Dermis microvascular lymphatic vessel endothelial cell (primary cell): ENCODE measurements at regions not wholly inside any gene's neighbourhood (a gene's known extent, or its start where the extent isn't known, plus 50 kb on each side); places are given as distances from the start of the nearest gene placed in this dataset.

ENCODE experiments used
- DNase-seq, 2 donors: peaks; one replicate each; pipeline versions ENCODE4 v3.0.0 to v3.0.0-alpha.2; 2010; ENCODE audit warnings: low read depth in 2 of 2

DNA sequence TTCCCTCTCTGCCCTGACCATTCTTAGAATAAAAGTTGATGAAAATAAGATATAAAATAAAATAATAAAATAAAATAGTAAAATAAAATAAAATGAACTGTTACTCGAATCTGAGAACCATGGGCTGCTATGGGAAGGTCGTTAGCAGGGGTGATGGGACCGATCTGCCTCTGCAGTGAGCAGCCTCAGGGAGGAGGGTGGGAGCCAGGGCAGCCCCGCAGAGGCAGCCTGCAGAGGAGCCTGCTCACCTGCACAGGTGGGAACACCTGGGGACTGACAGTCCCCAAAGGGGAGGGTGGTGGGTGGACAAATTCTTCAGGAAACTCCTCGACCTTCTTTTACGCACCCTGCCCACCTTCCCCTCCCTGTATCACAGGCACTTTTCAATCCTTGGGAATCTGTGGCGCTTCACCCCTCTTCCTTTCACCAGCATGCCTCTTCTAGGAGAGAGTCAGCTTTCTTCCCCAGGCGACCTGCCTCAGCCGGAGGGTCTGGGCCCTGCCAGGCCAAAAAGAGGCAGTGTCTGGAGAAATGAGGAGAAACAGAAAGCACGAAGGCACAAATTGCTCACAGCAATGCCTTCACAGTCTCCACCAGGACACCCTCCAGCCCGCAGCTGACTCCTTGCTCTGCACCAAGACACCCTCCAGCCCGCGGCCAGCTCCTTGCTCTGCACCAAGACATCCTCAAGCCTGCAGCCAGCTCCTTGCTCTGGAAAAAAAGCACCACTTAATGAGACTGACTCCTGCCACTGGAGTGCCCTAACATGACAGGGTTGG lies 368.4 kb upstream of the SHH start:
- DNase-seq, result no peak

GRCh38 chr7:156179872-156180390 lies 367.7 kb upstream of the SHH start:
- DNase-seq, result no peak

DNA sequence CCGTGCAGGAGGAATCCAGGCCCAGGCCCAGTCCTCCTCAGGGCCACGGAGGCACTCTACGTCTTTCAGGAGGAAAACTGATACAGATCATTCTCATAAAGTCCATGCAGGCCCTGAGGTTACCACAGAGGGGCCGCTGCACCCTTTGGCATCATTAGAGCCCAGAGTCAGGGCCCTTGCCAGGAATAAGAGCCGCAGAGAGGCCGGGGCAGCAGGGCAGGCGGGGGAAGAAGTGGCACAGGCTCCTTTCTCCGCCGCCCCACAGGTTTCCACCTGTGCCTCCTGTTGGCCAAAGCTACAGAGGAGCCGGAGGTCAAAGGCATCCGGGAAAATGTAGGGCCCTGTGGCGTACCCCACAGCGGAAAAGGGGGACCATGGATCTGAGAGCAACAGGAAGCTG lies 366.6 kb upstream of the SHH start:
- no peak for DNase-seq

DNA sequence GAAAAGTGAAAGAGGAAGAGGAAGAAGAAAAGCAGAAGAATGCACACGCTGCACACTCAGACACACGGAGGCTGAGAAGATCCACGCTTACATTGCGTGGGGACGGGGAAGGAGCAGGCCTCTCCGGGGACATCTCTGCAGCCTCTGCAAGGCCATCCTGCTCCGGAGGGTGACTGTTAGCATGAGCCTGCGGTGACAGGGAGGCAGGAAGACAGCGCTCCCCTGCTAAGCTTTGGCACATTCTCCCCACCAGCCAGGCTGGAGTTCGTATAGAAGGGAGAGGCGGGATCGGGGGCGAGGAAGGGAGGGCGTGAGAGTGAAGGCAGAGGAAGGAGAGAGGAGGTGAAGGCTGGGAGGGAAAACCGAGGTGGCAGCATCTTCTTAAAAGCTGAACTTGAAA lies 366.0 kb upstream of the SHH start:
- no peak for DNase-seq

DNA sequence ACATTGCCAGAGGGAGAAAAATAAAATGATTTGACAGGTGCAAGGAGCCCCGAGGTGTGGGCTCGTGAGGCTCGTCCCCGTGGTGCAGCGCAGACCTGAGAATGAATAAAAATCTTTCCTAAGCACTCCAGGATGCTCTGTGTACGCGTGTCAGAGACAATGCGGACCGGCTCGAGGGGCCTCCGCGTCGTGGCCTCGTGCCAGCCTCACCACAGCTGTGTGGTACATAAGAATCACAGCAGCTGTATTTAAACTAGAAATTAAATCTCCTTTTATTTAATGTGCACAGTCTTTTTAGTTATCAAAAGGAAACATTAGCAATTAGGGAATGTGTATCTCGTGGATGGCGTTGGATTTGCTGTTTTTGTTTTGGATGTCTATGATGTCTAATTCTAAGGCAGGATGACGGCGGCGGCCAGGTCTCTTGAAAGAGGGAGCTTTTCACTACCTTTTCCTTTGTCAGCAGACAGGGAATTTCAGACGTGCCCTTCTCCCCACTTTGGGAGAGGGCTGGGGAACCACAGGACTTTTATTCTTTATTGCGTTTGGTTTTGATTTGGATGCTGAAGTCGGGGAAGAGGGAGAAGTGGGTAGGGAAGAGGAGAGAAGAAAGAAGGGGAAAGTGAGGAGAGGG lies 365.3 kb upstream of the SHH start:
- DNase-seq, result no peak

GRCh38 chr7:156176039-156176438 lies 363.8 kb upstream of the SHH start:
- no peak for DNase-seq

DNA sequence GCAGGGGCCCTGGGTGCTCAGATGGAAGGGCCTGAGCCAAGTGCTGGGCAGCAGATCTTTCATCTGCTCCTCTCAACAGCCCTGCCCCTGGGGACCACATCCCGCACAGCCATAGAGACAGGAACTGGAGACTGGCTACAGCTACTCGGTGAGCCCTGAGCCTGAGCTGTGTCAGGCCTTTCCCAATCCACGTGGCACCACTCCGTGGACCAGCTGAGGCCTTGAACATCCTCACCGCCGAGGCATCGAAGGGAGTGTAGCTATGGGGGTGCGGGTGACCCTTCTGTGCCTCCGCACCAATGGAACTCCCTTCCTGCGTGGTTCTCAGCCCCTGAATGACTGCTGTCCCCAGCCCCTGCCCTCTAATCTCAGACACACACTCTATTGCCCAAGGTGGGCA lies 362.7 kb upstream of the SHH start:
- no peak for DNase-seq

DNA sequence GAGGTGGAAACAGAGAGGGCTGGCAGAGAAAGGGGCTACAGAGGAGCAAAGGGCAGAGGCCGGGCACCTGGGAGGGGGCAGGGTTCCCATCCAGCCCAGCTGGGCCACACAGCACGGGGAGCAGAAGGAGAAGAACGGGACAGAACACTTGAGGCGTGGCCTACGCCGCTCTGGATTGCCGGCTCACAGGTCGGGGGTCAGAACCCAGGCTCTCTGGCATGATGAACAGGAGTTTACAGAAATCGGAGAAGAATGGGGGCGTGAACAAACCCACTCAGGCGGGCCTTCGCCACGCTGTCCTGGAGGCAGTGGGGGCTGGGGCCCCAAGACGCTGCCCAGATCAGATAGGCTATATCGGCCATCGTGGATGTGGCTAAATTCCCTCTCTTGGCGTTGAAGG lies 362.2 kb upstream of the SHH start:
- DNase-seq, result no peak

DNA sequence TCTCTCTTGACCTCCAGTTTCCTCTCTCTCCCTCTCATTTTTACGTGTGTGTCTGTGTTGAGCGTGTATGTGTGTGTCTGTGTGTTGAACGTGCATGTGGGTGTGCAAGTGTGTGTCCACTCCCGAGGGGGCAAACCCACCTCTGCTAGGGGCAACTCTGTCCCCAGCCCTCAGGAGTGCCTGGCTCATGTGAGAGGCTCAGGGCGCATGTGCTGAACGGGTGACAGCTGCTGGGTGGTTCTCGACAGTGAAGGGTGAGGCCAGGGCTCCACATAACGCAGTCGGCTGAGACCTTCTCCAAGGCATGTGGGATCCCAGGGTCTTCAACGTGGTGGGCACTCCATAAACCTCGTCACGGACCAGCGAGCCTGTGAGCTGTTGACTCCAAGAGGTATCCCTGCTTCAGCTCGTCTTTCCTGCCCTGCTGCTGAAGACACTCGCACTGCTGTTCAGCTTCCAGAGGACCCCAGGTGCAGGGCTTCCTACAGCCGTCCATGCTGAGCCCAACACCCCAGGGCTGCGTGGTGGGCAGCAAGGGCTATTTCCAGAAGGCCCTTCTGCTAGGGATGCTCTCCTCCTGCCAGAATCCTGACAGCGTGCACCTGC lies 361.6 kb upstream of the SHH start:
- no peak for DNase-seq

DNA sequence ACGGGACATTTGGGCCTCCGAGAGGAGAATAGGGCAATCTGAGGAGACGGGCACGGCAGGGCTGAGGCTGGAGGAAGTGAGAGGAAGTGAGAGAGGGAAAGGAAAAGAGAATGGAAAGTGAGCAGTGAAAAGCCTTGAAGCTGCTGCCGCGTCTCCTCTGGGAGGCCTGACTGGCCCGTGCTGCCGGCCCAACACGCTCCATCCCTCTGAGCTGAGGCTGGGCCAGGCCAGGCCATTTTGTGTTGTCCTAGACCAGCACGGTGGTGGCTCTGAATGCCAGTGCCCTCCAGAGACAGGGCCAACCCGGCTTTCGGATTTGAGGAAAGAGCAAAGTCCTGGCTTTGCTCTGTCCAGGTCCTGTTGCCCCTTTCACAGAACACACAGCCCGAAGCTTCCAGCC lies 361.1 kb upstream of the SHH start:
- no peak for DNase-seq

GRCh38 chr7:156172638-156173037 lies 360.4 kb upstream of the SHH start:
- no peak for DNase-seq

GRCh38 chr7:156169474-156170370 lies 357.5 kb upstream of the SHH start:
- no peak for DNase-seq

DNA sequence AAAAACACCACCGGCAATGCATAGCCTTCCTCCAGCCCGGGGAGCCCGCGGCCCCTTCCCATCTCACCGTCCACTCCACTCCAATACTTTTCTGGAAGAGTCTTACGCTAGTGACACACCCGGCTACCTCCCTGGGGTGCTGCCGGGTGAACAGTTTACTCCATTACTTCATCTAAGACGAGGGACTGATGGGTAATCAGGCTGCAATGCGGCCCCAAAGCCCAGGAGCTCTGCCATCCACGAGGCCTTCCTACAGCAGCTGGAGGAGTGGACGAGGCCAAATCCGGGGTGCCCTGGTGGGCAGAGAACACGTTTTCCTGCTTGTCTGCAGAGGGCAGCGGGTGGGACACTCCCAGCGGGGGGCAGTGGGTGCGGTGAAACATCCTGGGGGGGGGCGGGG lies 356.2 kb upstream of the SHH start:
- DNase-seq, result no peak

DNA sequence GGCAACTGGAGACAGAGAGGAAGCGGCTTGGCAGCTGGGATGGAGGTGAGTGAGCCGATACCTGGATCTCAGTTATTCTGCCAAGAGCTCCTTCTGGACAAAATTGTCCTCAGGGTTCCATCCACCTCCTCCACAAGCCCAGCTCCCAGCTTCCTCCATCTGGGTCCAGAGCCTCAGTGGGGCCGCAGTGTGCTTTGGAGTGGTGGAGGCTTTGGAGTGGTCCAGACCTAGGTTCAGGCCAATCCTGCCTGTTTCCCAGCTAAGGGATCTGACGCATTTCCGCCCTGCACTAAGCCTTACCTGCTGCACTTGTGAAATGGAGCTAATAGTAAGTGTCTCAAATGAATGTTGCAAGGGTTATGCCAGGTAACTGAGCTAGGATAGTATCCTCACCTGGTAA lies 355.7 kb upstream of the SHH start:
- no peak for DNase-seq

DNA sequence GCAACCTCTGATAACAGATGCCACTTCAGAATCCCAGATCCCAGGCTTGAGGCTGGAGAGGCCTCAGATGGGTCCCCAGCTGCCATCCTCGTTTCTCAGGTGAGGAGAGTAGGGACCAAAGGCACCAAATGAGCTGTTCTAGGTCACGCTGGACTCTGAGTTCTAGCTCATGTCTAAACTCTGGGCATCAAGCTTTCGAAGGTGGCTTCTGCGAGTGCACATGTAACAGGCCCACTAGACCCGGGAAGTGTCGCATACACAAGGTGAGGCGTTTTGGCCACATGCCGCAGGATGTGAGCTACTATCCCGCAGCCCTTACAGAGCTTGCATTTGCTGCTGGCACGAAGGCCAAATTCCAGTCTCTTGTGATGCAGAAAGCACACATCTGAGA lies 355.1 kb upstream of the SHH start:
- DNase-seq, result no peak

GRCh38 chr7:156166692-156167416 lies 354.6 kb upstream of the SHH start:
- no peak for DNase-seq

GRCh38 chr7:156163747-156164146 lies 351.5 kb upstream of the SHH start:
- DNase-seq, result no peak

- no peak for DNase-seq
These were observed 350.2 kb upstream of the SHH start for GRCh38 chr7:156162451-156162850.

DNA sequence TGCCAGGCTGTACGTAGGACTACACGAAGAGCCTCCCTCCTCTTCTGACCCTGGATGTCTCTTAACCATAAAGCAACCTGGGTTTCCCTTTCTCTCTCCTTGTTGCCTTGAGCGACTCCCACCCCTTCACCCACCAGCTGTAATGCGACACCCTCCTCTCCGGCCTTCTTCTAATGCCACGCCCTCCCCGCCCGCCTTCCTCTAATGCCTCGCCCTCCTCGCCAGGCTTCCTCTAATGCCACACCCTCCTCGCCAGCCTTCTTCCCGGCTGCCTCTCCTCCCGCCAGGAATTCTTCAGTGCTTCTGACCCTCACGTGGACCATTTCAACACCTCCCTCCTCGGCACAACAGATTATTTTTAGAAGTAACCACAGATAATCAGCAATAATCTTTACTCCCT lies 348.5 kb upstream of the SHH start:
- no peak for DNase-seq

- DNase-seq, result no peak
These were observed 346.4 kb upstream of the SHH start for GRCh38 chr7:156158693-156159092.

GRCh38 chr7:156158213-156158612 lies 345.9 kb upstream of the SHH start:
- DNase-seq, result no peak
